ENCODE measurements at regions not wholly inside any gene's neighbourhood (a gene's known extent, or its start where the extent isn't known, plus 50 kb on each side); places are given as distances from the start of the nearest gene placed in this dataset.

DNA sequence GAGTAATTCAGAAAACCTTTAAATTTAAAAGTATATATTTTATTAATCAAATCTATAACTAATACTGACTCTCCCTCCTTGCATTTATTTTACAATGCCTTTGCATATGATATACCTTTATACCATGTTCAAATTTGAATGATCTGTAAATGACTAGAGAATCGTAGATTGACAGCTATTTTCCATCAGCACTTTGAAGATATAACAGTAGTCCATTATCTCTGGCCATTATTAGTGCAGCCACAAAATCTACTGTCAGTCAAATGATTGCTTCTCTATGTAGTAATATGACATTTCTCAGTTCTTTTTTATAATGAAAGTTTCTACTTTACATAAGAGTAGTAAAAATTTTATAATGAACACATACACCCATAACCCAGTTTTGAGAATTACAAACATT is 1054.8 kb upstream of the B3GALT2 start:
- Histone ChIP-seq H3K9me3 (ENCODE audit: severe bottlenecking) (no peaks in the 10 kb centered on the region), H3K27ac (ENCODE audit: poor library complexity, severe bottlenecking) (no peak overlapping the region)

DNA sequence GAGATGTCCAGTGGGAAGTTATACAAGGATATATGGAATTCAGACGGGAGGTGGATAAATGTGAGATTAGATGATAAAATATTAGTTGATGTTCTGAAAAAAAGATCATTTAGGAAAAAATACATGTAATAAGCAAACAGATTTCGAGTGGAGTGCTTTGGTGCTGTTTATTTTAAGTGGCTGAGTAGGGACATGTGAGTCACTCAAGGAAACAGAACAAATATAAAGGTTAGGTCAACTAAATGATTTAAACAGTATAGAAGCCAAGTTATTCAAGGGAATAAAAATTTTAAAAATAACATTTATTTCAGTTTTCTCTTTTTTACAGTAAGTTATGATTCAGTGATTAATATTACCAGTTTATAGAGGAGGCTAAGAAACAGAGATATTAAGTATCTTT is 1046.7 kb upstream of the B3GALT2 start:
- no peak overlapping the region for H3K27ac ChIP-seq (ENCODE audit: poor library complexity, severe bottlenecking)

More for the DNA sequence above, 1054.8 kb upstream of the B3GALT2 start:
- no peak for ATAC-seq (ENCODE audit: low read depth)
- no peak for DNase-seq (ENCODE audit: low spot score)
- no peaks in the 10 kb centered on the region for H3K27me3 ChIP-seq (ENCODE audit: insufficient read depth, poor library complexity, severe bottlenecking)
- H3K4me1 ChIP-seq (ENCODE audit: insufficient read depth, poor library complexity, severe bottlenecking) = no peaks in the 10 kb centered on the region
- no peaks in the 10 kb centered on the region for H3K36me3 ChIP-seq (ENCODE audit: low read depth)
- TF ChIP-seq, protein P1, sequence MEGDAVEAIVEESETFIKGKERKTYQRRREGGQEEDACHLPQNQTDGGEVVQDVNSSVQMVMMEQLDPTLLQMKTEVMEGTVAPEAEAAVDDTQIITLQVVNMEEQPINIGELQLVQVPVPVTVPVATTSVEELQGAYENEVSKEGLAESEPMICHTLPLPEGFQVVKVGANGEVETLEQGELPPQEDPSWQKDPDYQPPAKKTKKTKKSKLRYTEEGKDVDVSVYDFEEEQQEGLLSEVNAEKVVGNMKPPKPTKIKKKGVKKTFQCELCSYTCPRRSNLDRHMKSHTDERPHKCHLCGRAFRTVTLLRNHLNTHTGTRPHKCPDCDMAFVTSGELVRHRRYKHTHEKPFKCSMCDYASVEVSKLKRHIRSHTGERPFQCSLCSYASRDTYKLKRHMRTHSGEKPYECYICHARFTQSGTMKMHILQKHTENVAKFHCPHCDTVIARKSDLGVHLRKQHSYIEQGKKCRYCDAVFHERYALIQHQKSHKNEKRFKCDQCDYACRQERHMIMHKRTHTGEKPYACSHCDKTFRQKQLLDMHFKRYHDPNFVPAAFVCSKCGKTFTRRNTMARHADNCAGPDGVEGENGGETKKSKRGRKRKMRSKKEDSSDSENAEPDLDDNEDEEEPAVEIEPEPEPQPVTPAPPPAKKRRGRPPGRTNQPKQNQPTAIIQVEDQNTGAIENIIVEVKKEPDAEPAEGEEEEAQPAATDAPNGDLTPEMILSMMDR (IDR thresholded peaks at IDR 0.05; ENCODE audit: poor library complexity, severe bottlenecking) = no peak
- no peak overlapping the region for H3K4me3 ChIP-seq (ENCODE audit: severe bottlenecking)

DNA sequence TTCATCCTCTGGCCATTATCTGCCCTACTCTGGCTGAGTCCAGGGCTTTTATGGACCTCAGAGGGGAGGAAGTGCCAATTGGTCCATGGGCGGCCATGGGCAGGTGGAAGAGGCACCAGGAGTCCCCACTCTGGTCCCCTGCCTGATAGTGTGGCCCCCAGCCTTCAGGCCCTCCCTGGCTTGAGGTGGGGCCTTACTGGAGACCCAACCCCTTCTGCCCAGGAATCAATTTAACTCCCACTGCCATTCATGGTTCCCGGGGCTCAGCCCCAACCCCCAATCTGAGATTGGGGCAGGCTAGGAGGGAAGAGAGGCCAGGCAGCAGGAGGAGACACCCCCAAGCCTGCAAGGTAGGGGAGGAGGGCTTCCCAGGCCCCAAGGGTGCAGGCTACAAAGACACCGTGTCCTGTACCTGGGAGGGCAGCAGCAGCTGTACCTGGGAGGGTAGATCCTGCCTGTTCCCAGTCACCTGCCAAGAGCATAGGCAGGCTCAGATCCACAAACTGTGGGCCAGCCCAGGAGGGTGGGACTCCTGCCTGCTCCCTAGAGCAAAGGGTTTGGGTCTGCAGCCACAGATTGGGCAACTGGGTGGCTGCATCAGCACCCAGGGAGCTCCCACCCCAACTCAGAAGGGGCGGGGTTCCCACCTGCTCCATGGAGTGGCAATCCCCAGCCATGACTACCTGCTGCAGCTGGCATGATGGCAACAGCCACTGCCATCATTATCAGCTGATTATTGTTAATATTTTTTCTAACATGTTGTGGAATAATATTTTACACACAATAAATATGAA is 1044.1 kb upstream of the B3GALT2 start:
- H3K36me3 ChIP-seq (ENCODE audit: low read depth) = no peaks in the 10 kb centered on the region
- TF ChIP-seq, protein P1 (IDR thresholded peaks at IDR 0.05; ENCODE audit: poor library complexity, severe bottlenecking) = no peak
- DNase-seq (ENCODE audit: low spot score) (no peak), ATAC-seq (ENCODE audit: low read depth) (no peak)
- no peaks in the 10 kb centered on the region for H3K9me3 ChIP-seq (ENCODE audit: severe bottlenecking)
- no peak overlapping the region for H3K4me3 ChIP-seq (ENCODE audit: severe bottlenecking)
- no peaks in the 10 kb centered on the region for H3K27me3 ChIP-seq (ENCODE audit: insufficient read depth, poor library complexity, severe bottlenecking)
- no peak overlapping the region for H3K27ac ChIP-seq (ENCODE audit: poor library complexity, severe bottlenecking)
- H3K4me1 ChIP-seq (ENCODE audit: insufficient read depth, poor library complexity, severe bottlenecking) = no peaks in the 10 kb centered on the region

More for the DNA sequence above, 1046.7 kb upstream of the B3GALT2 start:
- no peaks in the 10 kb centered on the region for H3K9me3 ChIP-seq (ENCODE audit: severe bottlenecking)
- no peak overlapping the region for H3K4me3 ChIP-seq (ENCODE audit: severe bottlenecking)
- ATAC-seq (ENCODE audit: low read depth) (no peak), DNase-seq (ENCODE audit: low spot score) (no peak)
- H3K27me3 ChIP-seq (ENCODE audit: insufficient read depth, poor library complexity, severe bottlenecking) = no peaks in the 10 kb centered on the region
- H3K4me1 ChIP-seq (ENCODE audit: insufficient read depth, poor library complexity, severe bottlenecking) = no peaks in the 10 kb centered on the region
- TF ChIP-seq, protein P1 (IDR thresholded peaks at IDR 0.05; ENCODE audit: poor library complexity, severe bottlenecking) = no peak
- no peaks in the 10 kb centered on the region for H3K36me3 ChIP-seq (ENCODE audit: low read depth)

DNA sequence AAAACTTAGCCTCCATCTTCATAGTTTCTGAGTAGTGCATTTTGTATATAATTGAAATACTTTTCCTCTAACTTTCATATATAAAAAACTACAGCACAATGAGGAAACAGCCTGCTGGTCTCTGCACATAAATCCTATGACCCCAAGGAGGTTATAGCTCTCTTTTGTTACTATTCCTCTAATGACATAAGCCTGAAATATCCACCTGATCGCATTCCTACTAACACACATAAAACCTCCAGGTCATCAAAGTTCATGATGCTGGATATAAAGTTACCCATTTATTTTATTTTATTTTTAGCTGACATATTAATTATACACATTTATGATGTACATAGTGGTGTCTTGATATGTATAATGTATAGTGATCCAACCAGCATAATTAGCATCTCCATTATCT is 1042.0 kb upstream of the B3GALT2 start:
- H3K27ac ChIP-seq (ENCODE audit: poor library complexity, severe bottlenecking) = no peak overlapping the region
- H3K4me3 ChIP-seq (ENCODE audit: severe bottlenecking) = no peak overlapping the region
- DNase-seq (ENCODE audit: low spot score) (no peak), ATAC-seq (ENCODE audit: low read depth) (no peak)
- H3K27me3 ChIP-seq (ENCODE audit: insufficient read depth, poor library complexity, severe bottlenecking) = no peaks in the 10 kb centered on the region
- TF ChIP-seq, protein P1 (IDR thresholded peaks at IDR 0.05; ENCODE audit: poor library complexity, severe bottlenecking) = no peak
- H3K9me3 ChIP-seq (ENCODE audit: severe bottlenecking) = no peaks in the 10 kb centered on the region
- H3K36me3 ChIP-seq (ENCODE audit: low read depth) = no peaks in the 10 kb centered on the region
- H3K4me1 ChIP-seq (ENCODE audit: insufficient read depth, poor library complexity, severe bottlenecking) = no peaks in the 10 kb centered on the region

DNA sequence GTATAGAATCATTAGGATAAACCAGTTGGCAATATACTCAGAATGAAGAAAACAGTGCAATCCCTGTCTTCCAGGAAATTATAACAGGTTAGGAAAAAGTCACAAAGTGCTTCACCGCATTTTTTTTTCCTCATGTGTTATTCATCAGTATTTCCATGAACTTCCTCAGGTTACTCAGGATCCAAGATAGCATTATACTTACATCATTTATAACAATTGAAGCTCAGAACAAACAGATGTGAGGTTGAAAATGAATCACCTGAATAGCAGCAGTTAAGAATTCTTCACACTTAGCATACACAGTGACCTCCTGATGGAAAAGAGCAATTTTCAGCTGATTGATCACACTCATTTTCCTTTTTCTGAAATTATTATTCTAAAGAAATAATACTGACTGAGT is 1040.7 kb upstream of the B3GALT2 start:
- TF ChIP-seq, protein P1 (IDR thresholded peaks at IDR 0.05; ENCODE audit: poor library complexity, severe bottlenecking) = no peak
- Histone ChIP-seq H3K27ac (ENCODE audit: poor library complexity, severe bottlenecking) (no peak overlapping the region), H3K36me3 (ENCODE audit: low read depth) (no peaks in the 10 kb centered on the region), H3K4me3 (ENCODE audit: severe bottlenecking) (no peak overlapping the region), H3K4me1 (ENCODE audit: insufficient read depth, poor library complexity, severe bottlenecking) (no peaks in the 10 kb centered on the region), H3K9me3 (ENCODE audit: severe bottlenecking) (no peaks in the 10 kb centered on the region), H3K27me3 (ENCODE audit: insufficient read depth, poor library complexity, severe bottlenecking) (no peaks in the 10 kb centered on the region)
- ATAC-seq (ENCODE audit: low read depth) (peak; percentile 77; the same call in 2 of the 3 replicates), DNase-seq (ENCODE audit: low spot score) (no peak)

Measured in RWPE2 (cell line).